Thyroid gland (tissue), 4 donors: ENCODE measurements at regions not wholly inside any gene's neighbourhood (a gene's known extent, or its start where the extent isn't known, plus 50 kb on each side); places are given as distances from the start of the nearest gene placed in this dataset.

Experiments used
- CTCF ChIP-seq, 6 experiments: fragments of 200-600 bp in 3 of 6; fragments of 450-650 bp in 3 of 6; sonication (generic) in 3 of 6; IDR thresholded peaks; one replicate each; pipeline ENCODE4 v1.5.1; 2016 to 2019; ENCODE audit warnings: antibody characterized with exemption in 6 of 6, mild to moderate bottlenecking in 2 of 6, inconsistent platforms in 1 of 6, moderate library complexity in 1 of 6
- POLR2A ChIP-seq, 2 donors: fragments of 450-650 bp; IDR thresholded peaks; one replicate each; pipeline ENCODE4 v1.6.1; 2017; ENCODE audit warnings: antibody characterized with exemption in 2 of 2, mild to moderate bottlenecking in 2 of 2, moderate library complexity in 1 of 2

GRCh38 chr2:236969767-236970655 lies 115.7 kb upstream of the COPS8 start:
- TF ChIP-seq CTCF (IDR thresholded peaks at IDR 0.05) (no peak), POLR2A (IDR thresholded peaks at IDR 0.05) (no peak)
